A549 (cell line): ENCODE measurements at regions not wholly inside any gene's neighbourhood (a gene's known extent, or its start where the extent isn't known, plus 50 kb on each side); places are given as distances from the start of the nearest gene placed in this dataset.

Experiments used
- ATAC-seq, 2 experiments: fragments of 200-7000 bp in 1 of 2; fragments of >200 bp in 1 of 2; cut with Nextera tagmentation in 1 of 2; cut with Tn5 transposase in 1 of 2; 3 replicates each; pipeline versions ENCODE4 v1.8.0 to v1.9.1; 2018 to 2020; ENCODE audit warnings: mild to moderate bottlenecking in 1 of 2, moderate library complexity in 1 of 2
- CTCF ChIA-PET: fragments of 300-600 bp; sonication (Branson Sonifier 250); formaldehyde crosslinking; extraction: SDS; loops from one replicate; lab custom pipeline; 2021; ENCODE audit warnings: antibody characterized with exemption, inconsistent platforms; lab: Yijun Ruan, JAX
- POLR2A ChIA-PET: fragments of 350-600 bp; formaldehyde crosslinking; extraction: SDS; loops from one replicate; lab custom pipeline; 2021; ENCODE audit warnings: antibody characterized with exemption, inconsistent platforms; lab: Yijun Ruan, JAX
- DNase-seq, 2 experiments: peaks; one replicate each; pipeline versions ENCODE4 v3.0.0 to v3.0.0-alpha.2; 2011 to 2016; ENCODE audit warnings: low read depth in 1 of 2, low spot score in 1 of 2
- FAIRE-seq: peaks from 2 replicates; lab custom pipeline; 2011; peaks lifted over from hg19 to GRCh38; lab: Jason Lieb, UNC
- H3K27ac ChIP-seq, 2 experiments: fragments of >200 bp; sonication (Bioruptor Twin); formaldehyde crosslinking; 3 replicates each; pipeline ENCODE4 v1.5.1; 2016 to 2017
- H3K4me1 ChIP-seq: fragments of >200 bp; sonication (Bioruptor Twin); formaldehyde crosslinking; 3 replicates; pipeline ENCODE4 v1.6.1; 2016
- H3K4me2 ChIP-seq: fragments of >200 bp; sonication (Bioruptor Twin); formaldehyde crosslinking; 3 replicates; pipeline ENCODE4 v1.6.1; 2016
- H3K4me3 ChIP-seq: fragments of >200 bp; sonication (Bioruptor Twin); formaldehyde crosslinking; 3 replicates; pipeline ENCODE4 v1.5.1; 2016
- H3K9me3 ChIP-seq: fragments of >200 bp; sonication (Bioruptor Twin); formaldehyde crosslinking; 3 replicates; pipeline ENCODE4 v1.6.1; 2016
- ATOH8 ChIP-seq: fragments of 250-450 bp; sonication (Bioruptor Pico); IDR thresholded peaks from 2 replicates; pipeline ENCODE4 v1.5.0; 2020; ENCODE audit warnings: low read depth, mild to moderate bottlenecking, moderate library complexity
- CBX2 ChIP-seq: fragments of 200-600 bp; sonication (generic); IDR thresholded peaks from 2 replicates; pipeline ENCODE4 v1.6.1; 2016; ENCODE audit warnings: low read depth, mild to moderate bottlenecking, borderline replicate concordance
- CEBPB ChIP-seq, 2 experiments: fragments of >200 bp in 1 of 2; sonication (Bioruptor Twin) in 1 of 2; formaldehyde crosslinking in 1 of 2; IDR thresholded peaks; 2 replicates each; pipeline ENCODE4 v1.6.1; 2012 to 2016
- CHD2 ChIP-seq: fragments of 150-350 bp; IDR thresholded peaks from 2 replicates; pipeline ENCODE4 v1.6.1; 2014; ENCODE audit warnings: low read length; ENCODE audit not compliant: partially characterized antibody
- E2F6 ChIP-seq: IDR thresholded peaks from 2 replicates; pipeline ENCODE4 v1.6.1; 2012; ENCODE audit warnings: low read depth, borderline replicate concordance
- EHMT2 ChIP-seq: fragments of 200-600 bp; sonication (generic); IDR thresholded peaks from 2 replicates; pipeline ENCODE4 v1.6.1; 2016; ENCODE audit warnings: antibody characterized with exemption, low read depth, mild to moderate bottlenecking, moderate library complexity
- FOSB ChIP-seq: fragments of 250-450 bp; sonication (Bioruptor Pico); IDR thresholded peaks from 2 replicates; pipeline ENCODE4 v1.5.0; 2020; ENCODE audit warnings: mild to moderate bottlenecking, moderate library complexity
- HDAC2 ChIP-seq: fragments of 200-600 bp; sonication (generic); IDR thresholded peaks from 2 replicates; pipeline ENCODE4 v1.6.1; 2016
- HEYL ChIP-seq: fragments of 250-450 bp; sonication (Bioruptor Pico); IDR thresholded peaks from 2 replicates; pipeline ENCODE4 v1.8.0; 2021; ENCODE audit warnings: mild to moderate bottlenecking, moderate library complexity
- HMGXB4 ChIP-seq: fragments of 250-450 bp; sonication (Bioruptor Pico); IDR thresholded peaks from 2 replicates; pipeline ENCODE4 v1.5.0; 2021; ENCODE audit warnings: mild to moderate bottlenecking, moderate library complexity, borderline replicate concordance
- MAFK ChIP-seq: fragments of 450-650 bp; IDR thresholded peaks from 2 replicates; pipeline ENCODE4 v1.6.1; 2014; ENCODE audit not compliant: partially characterized antibody
- MYC ChIP-seq: IDR thresholded peaks from 2 replicates; pipeline ENCODE4 v1.6.1; 2012; ENCODE audit warnings: mild to moderate bottlenecking, inconsistent platforms, low read length, improper control_type of control experiment, borderline replicate concordance
- NFE2L2 ChIP-seq: fragments of 150-350 bp; conservative IDR thresholded peaks from 2 replicates; pipeline ENCODE4 v1.6.1; 2014; ENCODE audit warnings: low read length
- NPAS2 ChIP-seq: fragments of 250-450 bp; sonication (Bioruptor Pico); IDR thresholded peaks from 2 replicates; pipeline ENCODE4 v1.8.0; 2022; ENCODE audit warnings: mild to moderate bottlenecking, moderate library complexity, borderline replicate concordance
- NR3C1 ChIP-seq: fragments of >200 bp; sonication (Bioruptor Twin); formaldehyde crosslinking; IDR thresholded peaks from 3 replicates; pipeline ENCODE4 v1.6.1; 2017
- PHF8 ChIP-seq: fragments of 200-600 bp; sonication (generic); IDR thresholded peaks from 2 replicates; pipeline ENCODE4 v1.6.1; 2016; ENCODE audit warnings: low read depth, mild to moderate bottlenecking, antibody characterized with exemption, moderate library complexity, borderline replicate concordance
- POLR2A ChIP-seq: IDR thresholded peaks from 2 replicates; pipeline ENCODE4 v1.6.1; 2012; ENCODE audit warnings: mild to moderate bottlenecking, low read length
- RAD21 ChIP-seq, 2 experiments: fragments of >200 bp in 1 of 2; sonication (Bioruptor Twin) in 1 of 2; formaldehyde crosslinking in 1 of 2; IDR thresholded peaks in 1 of 2; conservative IDR thresholded peaks in 1 of 2; 2 replicates in 1 of 2; 3 replicates in 1 of 2; pipeline ENCODE4 v1.6.1; 2012 to 2018; ENCODE audit warnings: inconsistent platforms in 1 of 2
- REST ChIP-seq: fragments of 200-600 bp; sonication (generic); IDR thresholded peaks from 2 replicates; pipeline ENCODE4 v1.6.1; 2016; ENCODE audit warnings: antibody characterized with exemption, mild to moderate bottlenecking, moderate library complexity
- RFX5 ChIP-seq: fragments of 450-650 bp; IDR thresholded peaks from 2 replicates; pipeline ENCODE4 v1.7.1; 2014; ENCODE audit warnings: antibody characterized with exemption, mild to moderate bottlenecking, moderate library complexity
- SREBF2 ChIP-seq: fragments of 450-650 bp; IDR thresholded peaks from 2 replicates; pipeline ENCODE4 v1.6.1; 2014; ENCODE audit warnings: mild to moderate bottlenecking, moderate library complexity
- TFCP2L1 ChIP-seq: fragments of 250-450 bp; sonication (Bioruptor Pico); IDR thresholded peaks from 2 replicates; pipeline ENCODE4 v1.5.0; 2021; ENCODE audit warnings: mild to moderate bottlenecking
- ZC3H11A ChIP-seq: fragments of 450-650 bp; IDR thresholded peaks from 2 replicates; pipeline ENCODE4 v1.6.1; 2014; ENCODE audit warnings: antibody characterized with exemption, mild to moderate bottlenecking
- ZFP36 ChIP-seq: fragments of 450-650 bp; IDR thresholded peaks from 2 replicates; pipeline ENCODE4 v1.6.1; 2014; ENCODE audit warnings: borderline replicate concordance; ENCODE audit not compliant: partially characterized antibody
- ZNF302 ChIP-seq: fragments of 250-450 bp; sonication (Bioruptor Pico); IDR thresholded peaks from 2 replicates; pipeline ENCODE4 v1.9.0; 2021; ENCODE audit warnings: inconsistent platforms, mild to moderate bottlenecking, moderate library complexity
- ZSCAN20 ChIP-seq: fragments of 250-450 bp; sonication (Bioruptor Pico); IDR thresholded peaks from 2 replicates; pipeline ENCODE4 v1.8.0; 2022; ENCODE audit warnings: mild to moderate bottlenecking, moderate library complexity
- WGBS: methylation state at CpG from one replicate; pipeline ENCODE4 v1.1.6; 2017; ENCODE audit errors: missing lambda C conversion rate; 5-methylcytosine and 5-hydroxymethylcytosine counted together

DNA sequence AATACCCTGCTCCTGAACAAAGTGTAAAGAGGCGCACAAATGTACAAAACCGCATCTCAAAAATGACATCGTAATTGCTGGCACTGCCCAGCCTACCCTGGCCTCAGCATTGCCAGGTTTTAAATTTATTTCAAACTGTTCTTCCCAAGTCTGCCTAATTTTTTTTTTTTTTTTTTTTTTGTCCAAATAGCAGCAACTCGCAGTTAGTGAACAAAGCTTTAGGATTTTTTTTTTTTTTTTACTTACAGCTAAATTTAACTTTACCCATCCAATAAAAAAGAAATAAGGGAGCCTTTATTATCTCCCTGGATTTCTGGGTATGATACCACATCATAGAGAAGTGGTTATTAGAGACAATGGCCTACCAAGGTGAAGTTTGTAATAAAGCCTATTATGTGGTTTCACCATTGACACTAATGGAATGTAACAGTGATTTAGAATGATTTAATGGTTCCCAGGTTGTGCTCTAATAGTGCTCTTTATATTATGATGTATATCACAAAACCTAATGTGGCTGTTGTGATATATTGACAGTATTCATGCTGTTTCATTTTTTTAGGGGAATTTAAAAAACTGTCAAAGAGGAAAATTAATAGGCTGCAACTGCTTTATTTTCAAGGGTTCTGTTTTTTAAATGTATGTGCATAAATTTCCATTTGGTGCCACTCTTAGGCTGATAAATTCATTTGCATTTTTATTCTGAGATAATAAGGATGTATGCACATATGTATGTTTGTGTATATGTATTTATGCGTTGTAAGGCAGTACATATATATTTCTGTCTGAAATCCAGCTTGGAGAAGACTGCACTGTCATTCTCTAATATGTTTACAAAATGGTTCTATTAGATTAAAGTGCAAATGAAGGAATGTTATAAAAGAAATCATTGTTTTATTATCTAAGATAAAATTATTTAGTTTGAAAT lies 309.0 kb downstream of the TFEC start:
- DNase-seq, result no peak
- no peaks in the 10 kb centered on the region for H3K4me1 ChIP-seq
- TF ChIP-seq NFE2L2 (no peak), E2F6 (no peak), ZSCAN20 (CRISPR knock-in tag) (no peak), FOSB (CRISPR knock-in tag) (no peak), MAFK (no peak), RFX5 (no peak), EHMT2 (no peak), POLR2A (no peak), ZC3H11A (no peak), REST (no peak), MYC (no peak), HDAC2 (no peak), ZNF302 (CRISPR knock-in tag) (no peak), HMGXB4 (CRISPR knock-in tag) (no peak), CEBPB (IDR thresholded peaks at IDR 0.05) (no peak), ZFP36 (no peak), HEYL (CRISPR knock-in tag) (no peak)
- TF ChIP-seq, all 56 proteins: peak for 0
- 67% methylated on average over 5 of the region's 5 CpGs for WGBS
- no peak for FAIRE-seq
- CTCF ChIA-PET, result no interaction called here
- POLR2A ChIA-PET, result no interaction called here
- H3K9me3 ChIP-seq, result no peaks in the 10 kb centered on the region
- ATAC-seq, result no peak
- H3K4me3 ChIP-seq, result no peak overlapping the region
- no peak overlapping the region for H3K4me2 ChIP-seq
- H3K27ac ChIP-seq, result no peak overlapping the region

GRCh38 chr7:115719963-115720362 lies 310.6 kb downstream of the TFEC start:
- DNase-seq (no peak), FAIRE-seq (no peak), ATAC-seq (no peak)
- Histone ChIP-seq H3K4me2 (no peak overlapping the region), H3K4me3 (no peak overlapping the region), H3K27ac (no peak overlapping the region), H3K9me3 (no peaks in the 10 kb centered on the region), H3K4me1 (no peaks in the 10 kb centered on the region)
- CTCF ChIA-PET, result no interaction called here
- POLR2A ChIA-PET, result no interaction called here
- WGBS, result 48% methylated on average over 5 of the region's 5 CpGs
- TF ChIP-seq REST, result no peak
- TF ChIP-seq PHF8, result no peak
- no peak for TF ChIP-seq ATOH8
- no peak for TF ChIP-seq SREBF2
- TF ChIP-seq NR3C1, result no peak
- TF ChIP-seq CBX2, result no peak
- no peak for TF ChIP-seq MYC
- no peak for TF ChIP-seq CHD2
- TF ChIP-seq RAD21 (conservative IDR thresholded peaks at IDR 0.05 in 1 of 2, IDR thresholded peaks at IDR 0.05 in 1 of 2), result no peak
- TF ChIP-seq TFCP2L1 (CRISPR knock-in tag), result no peak
- TF ChIP-seq NPAS2, result no peak
